Right renal cortex interstitium (tissue), 3 donors: ENCODE measurements at regions not wholly inside any gene's neighbourhood (a gene's known extent, or its start where the extent isn't known, plus 50 kb on each side); places are given as distances from the start of the nearest gene placed in this dataset.
"Not testable (repeated sequence)": the region's sequence is repeated elsewhere in the genome, so short reads cannot be mapped to it uniquely, and the experiment has no call there.

Source experiments
- DNase-seq, 3 donors: peaks; one replicate each; pipeline ENCODE4 v3.0.0-alpha.2; 2013; ENCODE audit warnings: low read depth in 3 of 3, low spot score in 2 of 3

GRCh38 chrX:84856791-84857190 lies 146.9 kb upstream of the APOOL start:
- not testable (repeated sequence) for DNase-seq

DNA sequence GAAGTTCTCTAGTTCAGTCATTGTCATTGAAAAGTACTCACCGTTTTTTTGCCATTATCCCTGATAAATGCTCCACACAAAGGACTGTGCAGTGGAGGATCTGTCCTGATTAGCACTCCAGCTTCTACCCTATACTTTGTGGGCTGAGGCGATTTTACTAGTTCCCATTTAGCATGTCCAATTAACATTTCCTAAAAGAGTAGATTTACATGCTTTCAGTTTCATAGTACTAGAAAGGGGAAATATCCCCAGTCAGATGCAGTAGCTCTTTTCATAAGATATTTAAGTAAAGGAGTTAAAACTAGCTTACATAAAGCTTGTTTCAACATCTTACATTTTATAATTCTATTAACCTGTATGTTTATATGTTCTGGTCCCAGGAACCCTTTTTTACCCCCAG lies 144.9 kb upstream of the APOOL start:
- not testable (repeated sequence) for DNase-seq

- DNase-seq = no peak
Measured at GRCh38 chrX:84865113-84865512, 138.6 kb upstream of the APOOL start.

DNA sequence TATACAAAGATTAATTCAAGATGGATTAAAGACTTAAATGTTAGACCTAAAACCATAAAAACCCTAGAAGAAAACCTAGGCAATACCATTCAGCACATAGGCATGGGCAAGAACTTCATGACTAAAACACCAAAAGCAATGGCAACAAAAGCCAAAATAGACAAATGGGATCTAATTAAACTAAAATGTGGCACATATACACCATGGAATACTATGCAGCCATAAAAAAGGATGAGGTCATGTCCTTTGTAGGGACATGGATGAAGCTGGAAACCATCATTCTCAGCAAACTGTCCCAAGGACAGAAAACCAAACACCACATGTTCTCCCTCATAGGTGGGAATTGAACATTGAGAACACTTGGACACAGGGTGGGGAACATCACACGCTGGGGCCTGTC lies 133.4 kb upstream of the APOOL start:
- not testable (repeated sequence) for DNase-seq

DNA sequence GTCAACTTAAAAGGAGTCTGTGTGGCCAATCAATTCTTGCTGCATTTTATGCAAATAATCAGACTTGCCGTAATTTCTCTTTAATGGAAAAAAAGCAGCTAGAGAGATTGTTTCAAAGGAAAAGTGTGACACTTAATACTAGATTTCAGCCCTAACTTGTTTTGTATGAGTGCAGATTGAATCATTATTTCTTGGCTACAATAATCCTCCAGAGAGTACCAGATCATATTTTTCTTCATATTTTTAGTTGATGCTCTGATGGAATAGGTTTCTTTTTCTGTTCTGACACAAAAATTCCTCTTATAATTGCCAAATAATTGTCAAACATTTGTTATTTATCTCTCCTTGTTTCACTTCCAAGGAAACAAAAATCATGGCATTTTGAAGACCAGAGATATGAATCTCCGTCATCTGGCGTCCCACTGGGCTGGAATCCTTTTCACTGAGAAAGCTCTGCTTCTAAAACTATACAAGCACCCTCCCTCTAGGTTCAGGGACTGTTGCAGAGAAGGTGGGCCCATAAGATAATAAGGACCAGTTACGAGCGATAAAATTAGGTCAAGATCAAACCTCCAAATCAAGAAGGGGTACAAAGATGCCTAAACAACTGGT lies 131.4 kb upstream of the APOOL start:
- not testable (repeated sequence) for DNase-seq

DNA sequence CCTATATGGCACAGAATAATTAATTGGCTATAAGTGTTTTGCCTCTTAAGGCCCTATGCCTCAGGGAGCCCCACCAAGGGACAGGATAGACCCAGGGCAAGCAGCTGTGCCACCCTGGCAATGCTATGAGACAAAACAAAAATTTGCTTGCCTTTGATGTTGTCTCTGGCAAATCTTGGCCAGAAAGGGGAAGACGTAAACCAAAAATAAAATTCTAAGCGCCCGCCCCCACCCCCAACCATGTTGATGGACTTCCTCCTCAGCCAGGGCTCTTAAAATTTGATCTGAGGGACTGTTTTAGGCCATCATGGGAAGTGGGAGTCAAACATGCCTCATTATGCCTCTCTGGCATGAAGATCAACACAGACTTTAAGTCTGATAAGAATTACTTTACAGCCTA lies 130.5 kb upstream of the APOOL start:
- no peak for DNase-seq

DNA sequence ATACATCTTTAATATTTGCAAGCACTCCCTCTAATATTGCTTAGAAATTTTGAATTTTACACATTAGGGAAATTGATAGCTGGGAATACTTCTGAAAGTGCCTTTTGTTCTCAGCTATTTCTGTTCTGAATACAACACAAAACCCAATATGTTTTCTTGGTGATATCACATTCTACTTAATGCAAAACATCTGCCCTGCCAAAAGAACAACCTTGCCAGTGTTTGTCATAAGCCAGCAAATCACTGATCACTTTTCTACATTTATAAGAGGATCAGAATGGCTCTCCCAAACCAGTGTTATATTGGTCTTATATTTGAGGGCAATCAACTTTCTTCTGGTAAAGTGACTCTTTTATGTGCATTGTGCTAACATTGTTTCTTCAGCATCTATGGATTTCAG lies 126.8 kb upstream of the APOOL start:
- DNase-seq = no peak

GRCh38 chrX:84893897-84894296 lies 109.8 kb upstream of the APOOL start:
- no peak for DNase-seq

DNA sequence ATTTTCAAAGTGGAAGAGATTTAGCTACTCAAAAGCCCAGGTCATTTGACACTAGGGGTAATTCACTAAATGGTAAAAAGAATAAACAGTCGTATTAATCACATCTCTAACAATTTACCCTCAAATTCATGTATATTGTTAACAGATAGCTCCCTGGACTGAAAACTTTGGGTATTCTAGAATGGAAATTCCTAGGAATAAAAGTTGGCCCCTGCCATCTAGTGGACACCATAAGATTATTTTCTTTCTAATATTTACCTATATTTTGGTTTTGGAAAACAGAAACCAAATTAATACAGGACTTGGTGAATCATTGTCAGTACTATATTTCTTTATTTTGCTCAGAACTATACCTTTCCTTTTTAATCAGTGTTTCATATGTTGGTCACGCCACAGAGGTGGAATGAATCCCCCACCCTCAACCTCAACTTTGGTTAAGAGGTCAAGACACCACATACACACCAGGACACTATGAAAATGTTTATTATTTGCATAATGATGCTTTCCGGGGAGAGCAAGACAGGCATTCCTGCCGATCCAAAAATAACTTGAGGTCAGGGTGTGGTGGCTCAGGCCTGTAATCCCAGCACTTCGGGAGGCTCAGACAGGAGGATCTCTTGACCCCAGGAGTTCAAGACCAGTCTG lies 96.2 kb upstream of the APOOL start:
- peak in 1 of 3 donors; percentile 0 for DNase-seq

GRCh38 chrX:84909151-84909550 lies 94.5 kb upstream of the APOOL start:
- DNase-seq = no peak

GRCh38 chrX:84924624-84925023 lies 79.1 kb upstream of the APOOL start:
- DNase-seq = no peak

- no peak for DNase-seq
Measured at GRCh38 chrX:84932814-84933213, 70.9 kb upstream of the APOOL start.

DNA sequence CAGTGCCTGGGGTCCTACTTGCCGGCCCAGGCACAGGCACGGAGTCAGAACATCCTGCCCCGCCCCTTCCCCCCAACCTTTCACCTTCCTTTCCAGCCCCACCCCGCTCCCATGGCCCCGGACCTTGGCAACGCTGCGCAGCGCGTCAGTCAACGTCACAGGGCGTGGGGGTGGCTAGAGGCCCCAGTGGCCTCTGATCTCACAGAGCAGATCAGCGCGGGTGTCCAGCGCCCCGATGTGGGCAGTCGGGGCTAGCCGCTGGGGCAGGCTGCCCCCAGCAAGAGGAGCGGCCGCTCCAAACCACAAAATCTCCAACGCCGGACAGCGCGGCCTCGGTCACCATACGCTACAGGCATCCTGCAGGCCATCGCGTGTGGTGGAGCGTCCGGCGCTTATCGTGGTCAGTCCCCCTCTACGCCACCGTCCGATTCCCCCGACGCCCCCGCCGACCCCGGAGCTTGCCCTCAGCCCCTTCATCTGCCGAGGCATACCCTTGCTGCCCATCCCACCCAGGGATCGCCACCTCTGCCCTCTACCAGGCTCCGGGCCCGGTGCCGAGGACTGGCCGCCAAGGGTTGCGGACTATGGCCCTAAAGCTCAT lies 69.6 kb upstream of the APOOL start:
- DNase-seq = no peak
